22Rv1 (cell line): ENCODE measurements at regions not wholly inside any gene's neighbourhood (a gene's known extent, or its start where the extent isn't known, plus 50 kb on each side); places are given as distances from the start of the nearest gene placed in this dataset.
A peak's percentile ranks its signal among the peaks of the same experiment; 100 is the strongest.

ENCODE experiments used
- CTCF ChIP-seq: fragments of 450-650 bp; IDR thresholded peaks from 2 replicates; pipeline ENCODE4 v1.5.1; 2017; ENCODE audit warnings: mild to moderate bottlenecking
- ZFX ChIP-seq: fragments of 450-650 bp; IDR thresholded peaks from 2 replicates; pipeline ENCODE4 v1.6.1; 2017; ENCODE audit warnings: antibody characterized with exemption, borderline replicate concordance

DNA sequence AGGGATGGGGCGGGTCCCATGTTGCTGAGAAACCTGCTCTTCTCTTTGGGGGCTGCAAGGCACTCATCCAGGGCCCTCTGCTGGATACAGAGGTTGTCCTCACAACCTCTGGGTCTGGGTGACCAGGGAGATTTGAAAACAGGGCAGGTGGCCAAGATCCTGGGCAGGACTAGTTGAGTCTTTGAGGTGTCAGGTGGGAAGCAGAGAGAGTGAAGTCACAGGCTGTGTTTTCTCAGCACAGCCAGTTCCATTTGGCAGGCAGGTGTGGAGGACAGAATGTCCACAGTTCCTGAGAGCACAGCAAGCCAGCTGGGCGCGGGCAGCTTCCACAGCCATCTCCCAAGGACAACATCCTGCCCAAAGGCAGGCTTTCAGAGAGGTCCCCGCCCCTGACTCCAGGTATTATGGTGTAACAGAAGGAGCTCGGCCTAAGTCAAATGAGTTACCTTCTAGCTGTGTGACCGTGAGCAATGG lies 118.8 kb downstream of the NUFIP1 start:
- TF ChIP-seq CTCF (0 out of 2 replicates have a peak, but pooled peaks have one; percentile 12), ZFX (no peak)
